ENCODE measurements at regions not wholly inside any gene's neighbourhood (a gene's known extent, or its start where the extent isn't known, plus 50 kb on each side); places are given as distances from the start of the nearest gene placed in this dataset.

DNA sequence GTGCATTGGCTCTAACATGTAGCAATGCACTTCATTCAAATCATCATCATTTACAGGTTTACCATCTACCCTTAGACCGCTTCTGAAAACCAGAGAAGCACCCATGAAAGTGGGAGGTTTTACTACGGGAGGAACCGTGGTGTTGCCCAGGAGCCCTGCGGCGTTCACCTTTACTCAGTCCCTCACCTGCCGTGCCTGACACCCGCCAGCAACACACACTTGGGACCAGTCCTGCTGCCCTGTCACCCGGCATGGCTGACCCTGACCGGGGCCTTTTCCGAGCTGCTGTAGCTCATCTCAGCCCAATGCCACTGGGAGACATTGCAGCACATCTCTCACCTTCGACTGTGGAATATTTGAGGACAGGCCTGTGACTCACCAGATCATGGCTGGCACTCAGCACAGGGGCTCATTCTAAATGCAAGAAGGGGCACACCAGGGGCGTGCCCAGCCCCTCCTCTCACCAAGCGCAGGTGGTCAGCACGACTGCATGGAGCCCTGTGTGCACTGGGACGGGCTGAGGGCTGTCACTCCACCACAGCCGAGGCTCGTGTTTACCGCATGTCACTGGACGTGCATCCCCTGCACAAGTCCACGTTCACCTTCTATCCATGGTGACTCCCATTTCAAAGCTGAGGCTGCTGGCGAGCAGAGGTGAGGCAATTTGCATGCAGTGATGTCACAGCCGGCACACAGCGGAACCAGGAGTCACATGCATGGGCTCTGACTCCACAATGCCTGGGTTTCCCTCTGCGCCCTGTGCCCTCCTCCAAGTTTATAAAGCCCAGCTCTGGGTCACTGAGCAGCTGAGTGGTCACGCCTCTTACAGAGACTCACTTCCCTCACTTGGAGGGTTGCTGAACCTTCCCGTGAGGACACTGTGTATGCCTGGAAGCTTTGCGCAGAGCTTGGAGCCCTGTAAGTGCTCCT, 76.7 kb upstream of the SNTG2 start:
- no peak for TF ChIP-seq ZNF207 (IDR thresholded peaks at IDR 0.05; ENCODE audit: borderline replicate concordance)
- TF ChIP-seq, protein P1, sequence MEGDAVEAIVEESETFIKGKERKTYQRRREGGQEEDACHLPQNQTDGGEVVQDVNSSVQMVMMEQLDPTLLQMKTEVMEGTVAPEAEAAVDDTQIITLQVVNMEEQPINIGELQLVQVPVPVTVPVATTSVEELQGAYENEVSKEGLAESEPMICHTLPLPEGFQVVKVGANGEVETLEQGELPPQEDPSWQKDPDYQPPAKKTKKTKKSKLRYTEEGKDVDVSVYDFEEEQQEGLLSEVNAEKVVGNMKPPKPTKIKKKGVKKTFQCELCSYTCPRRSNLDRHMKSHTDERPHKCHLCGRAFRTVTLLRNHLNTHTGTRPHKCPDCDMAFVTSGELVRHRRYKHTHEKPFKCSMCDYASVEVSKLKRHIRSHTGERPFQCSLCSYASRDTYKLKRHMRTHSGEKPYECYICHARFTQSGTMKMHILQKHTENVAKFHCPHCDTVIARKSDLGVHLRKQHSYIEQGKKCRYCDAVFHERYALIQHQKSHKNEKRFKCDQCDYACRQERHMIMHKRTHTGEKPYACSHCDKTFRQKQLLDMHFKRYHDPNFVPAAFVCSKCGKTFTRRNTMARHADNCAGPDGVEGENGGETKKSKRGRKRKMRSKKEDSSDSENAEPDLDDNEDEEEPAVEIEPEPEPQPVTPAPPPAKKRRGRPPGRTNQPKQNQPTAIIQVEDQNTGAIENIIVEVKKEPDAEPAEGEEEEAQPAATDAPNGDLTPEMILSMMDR (CRISPR knock-in tag; IDR thresholded peaks at IDR 0.05): no peak
